GM12873 (cell line): ENCODE measurements at regions not wholly inside any gene's neighbourhood (a gene's known extent, or its start where the extent isn't known, plus 50 kb on each side); places are given as distances from the start of the nearest gene placed in this dataset.

Experiments used
- CTCF ChIP-seq: IDR thresholded peaks from 2 replicates; pipeline ENCODE4 v1.5.1; 2012; ENCODE audit warnings: low read depth, mild to moderate bottlenecking, moderate library complexity, low read length, control low read depth; ENCODE audit not compliant: insufficient read depth; ENCODE audit errors: missing control alignments

GRCh38 chr2:212914392-212914791 lies 237.0 kb downstream of the IKZF2 start:
- no peak for TF ChIP-seq CTCF

- no peak for TF ChIP-seq CTCF
Measured at GRCh38 chr2:212913640-212914306, 237.6 kb downstream of the IKZF2 start.

DNA sequence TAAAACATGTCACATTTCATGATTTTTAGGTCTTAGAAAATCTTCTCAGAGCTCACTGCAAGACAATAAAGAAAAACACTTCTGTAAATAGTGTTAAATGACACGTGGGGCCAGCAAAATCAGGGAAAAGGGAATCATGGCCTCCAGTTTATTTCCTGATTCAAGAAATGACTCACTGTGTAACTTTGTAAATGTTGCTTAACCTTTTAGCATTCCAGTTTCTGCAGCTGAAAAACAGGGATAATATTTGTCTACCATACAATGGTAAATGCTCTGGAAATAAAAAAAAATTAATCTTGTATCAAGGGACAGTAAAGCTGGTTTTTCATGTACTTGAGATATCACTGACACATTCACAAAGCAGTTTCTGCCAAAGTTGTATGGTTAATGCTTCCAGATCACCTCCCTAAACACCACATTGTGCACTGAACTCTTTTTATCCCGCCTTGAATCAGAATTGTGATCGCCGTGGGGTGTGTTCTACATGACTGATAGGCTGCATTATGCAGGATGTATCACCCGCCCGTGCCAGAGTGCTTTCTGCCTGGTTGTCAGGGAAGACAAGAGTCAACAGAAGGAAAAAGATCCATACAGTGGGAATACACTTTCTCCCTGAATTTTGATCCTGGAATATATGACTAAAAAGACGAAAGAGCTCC lies 238.8 kb downstream of the IKZF2 start:
- TF ChIP-seq CTCF, result no peak

DNA sequence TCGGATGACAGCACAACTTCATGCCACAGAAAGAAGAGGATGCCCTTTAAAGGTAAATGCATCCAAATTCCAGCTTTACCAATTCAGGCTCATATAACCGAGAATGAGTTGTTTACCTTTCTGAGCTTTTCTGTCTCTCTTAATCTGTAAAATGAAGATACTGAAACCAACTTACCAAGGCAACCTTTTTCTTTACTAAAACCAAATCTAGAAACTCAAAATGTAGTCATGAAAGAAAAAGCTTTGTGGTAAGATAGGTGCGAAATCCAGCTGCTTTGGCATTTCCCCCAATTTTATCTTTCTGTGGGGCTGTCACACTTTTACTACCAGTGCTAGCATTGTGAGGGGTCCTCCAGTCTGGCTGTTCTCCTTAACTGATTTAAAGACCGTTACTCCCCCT lies 240.4 kb downstream of the IKZF2 start:
- TF ChIP-seq CTCF, result no peak

- TF ChIP-seq CTCF, result no peak
Measured at GRCh38 chr2:212908682-212909435, 242.6 kb downstream of the IKZF2 start.

DNA sequence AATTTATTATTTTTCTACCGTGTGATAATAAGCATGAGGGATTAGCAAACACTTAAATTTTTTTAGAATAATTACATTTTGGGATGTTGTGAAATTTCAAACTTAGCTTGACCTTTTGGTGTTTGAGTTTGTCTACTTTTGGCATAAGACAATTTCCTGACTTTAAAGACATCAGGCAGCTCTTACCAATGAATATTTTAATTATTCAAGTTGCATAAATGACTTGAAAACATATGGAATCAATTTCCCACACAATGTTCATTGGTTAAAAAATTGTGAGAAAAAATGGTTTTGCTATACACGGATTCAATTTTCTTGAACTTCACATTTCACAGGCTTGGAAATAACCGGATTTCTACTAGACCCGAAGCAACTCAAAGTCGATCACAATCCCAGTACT lies 243.4 kb downstream of the IKZF2 start:
- TF ChIP-seq CTCF, result no peak

GRCh38 chr2:212906620-212907019 lies 244.8 kb downstream of the IKZF2 start:
- TF ChIP-seq CTCF, result no peak
